Naive B cell (primary cell): ENCODE measurements at regions not wholly inside any gene's neighbourhood (a gene's known extent, or its start where the extent isn't known, plus 50 kb on each side); places are given as distances from the start of the nearest gene placed in this dataset.

ENCODE experiments used
- ATAC-seq, 2 donors: fragments of 150-1000 bp; cut with Tn5 transposase; 2 replicates each; pipeline ENCODE4 v1.10.0; 2021; ENCODE audit warnings: low read depth in 2 of 2, mild to moderate bottlenecking in 2 of 2, moderate library complexity in 2 of 2
- DNase-seq: peaks from one replicate; pipeline ENCODE4 v3.0.0; 2022
- H3K27ac Mint-ChIP-seq, 6 donors: one replicate each; pipeline ENCODE4 v1.8.0; 2020 to 2022; ENCODE audit warnings: mild to moderate bottlenecking in 6 of 6, mixed read lengths in 6 of 6, moderate library complexity in 5 of 6, inconsistent platforms in 2 of 6
- H3K27me3 Mint-ChIP-seq, 3 donors: one replicate each; pipeline ENCODE4 v1.8.0; 2021 to 2022; ENCODE audit warnings: mixed read lengths in 3 of 3, mild to moderate bottlenecking in 1 of 3
- H3K36me3 Mint-ChIP-seq, 2 donors: one replicate each; pipeline ENCODE4 v1.8.0; 2020 to 2022; ENCODE audit warnings: mixed read lengths in 2 of 2, inconsistent platforms in 1 of 2, mild to moderate bottlenecking in 1 of 2
- H3K4me1 Mint-ChIP-seq, 3 donors: one replicate each; pipeline ENCODE4 v1.8.0; 2020 to 2022; ENCODE audit warnings: mixed read lengths in 3 of 3, inconsistent platforms in 1 of 3, mild to moderate bottlenecking in 1 of 3, moderate library complexity in 1 of 3
- H3K4me3 Mint-ChIP-seq, 8 donors: one replicate each; pipeline ENCODE4 v1.8.0; 2020 to 2022; ENCODE audit warnings: mild to moderate bottlenecking in 8 of 8, mixed read lengths in 8 of 8, moderate library complexity in 8 of 8, inconsistent platforms in 2 of 8
- H3K9me3 Mint-ChIP-seq, 7 donors: one replicate each; pipeline ENCODE4 v1.8.0; 2020 to 2022; ENCODE audit warnings: mixed read lengths in 7 of 7, mild to moderate bottlenecking in 5 of 7, inconsistent platforms in 2 of 7, moderate library complexity in 1 of 7

DNA sequence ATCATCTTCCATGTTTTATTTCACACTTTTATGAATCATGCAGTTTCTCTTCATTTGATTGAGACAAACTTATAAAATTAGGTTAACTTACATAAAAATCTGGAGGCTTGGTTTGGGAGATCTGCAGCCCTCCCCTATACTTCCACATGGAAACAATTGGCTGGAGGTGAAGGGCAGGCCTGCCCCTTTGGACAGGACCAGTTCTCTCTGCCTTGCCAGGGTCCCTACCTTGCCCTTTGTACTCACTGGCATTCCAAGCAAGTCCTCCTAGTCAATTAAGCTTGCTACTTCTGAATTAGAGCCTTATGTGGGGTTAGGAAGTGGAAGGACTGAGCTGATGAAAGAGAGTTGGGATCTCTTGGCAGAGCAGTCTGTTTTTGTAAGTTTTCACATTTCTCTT, 257.3 kb downstream of the GAS1 start:
- no peak for ATAC-seq
- H3K27ac Mint-ChIP-seq = no peak overlapping the region

DNA sequence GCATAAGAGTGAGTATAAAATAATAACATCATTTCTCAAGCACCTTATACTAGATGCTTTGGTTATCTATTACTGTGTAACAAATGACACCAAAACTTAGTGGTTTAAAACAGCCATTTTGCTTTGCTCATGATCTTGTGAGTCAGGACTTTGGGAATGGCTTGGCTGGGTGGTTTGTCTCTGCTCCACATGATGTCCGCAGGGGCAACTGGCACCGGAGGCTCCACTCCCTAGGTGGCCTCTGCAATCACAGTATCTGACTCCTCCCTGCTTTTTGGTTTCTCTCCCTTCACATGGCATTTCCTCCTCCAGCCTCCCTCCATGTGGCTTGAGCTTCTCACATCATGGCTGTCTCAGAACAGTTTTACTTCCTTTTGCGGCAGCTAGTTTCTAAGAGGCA, 259.5 kb downstream of the GAS1 start:
- DNase-seq (no peak), ATAC-seq (no peak)
- Mint-ChIP-seq H3K9me3 (peaks cover 0 to 5% (median 0%) of the 10 kb centered on the region in 7 donors), H3K27ac (no peak overlapping the region), H3K36me3 (no peaks in the 10 kb centered on the region), H3K4me3 (no peak overlapping the region), H3K4me1 (no peaks in the 10 kb centered on the region), H3K27me3 (peaks cover 0 to 4% (median 4%) of the 10 kb centered on the region in 3 donors)

More for the DNA sequence above, 257.3 kb downstream of the GAS1 start:
- Mint-ChIP-seq H3K4me1 (no peaks in the 10 kb centered on the region), H3K36me3 (no peaks in the 10 kb centered on the region), H3K4me3 (no peak overlapping the region), H3K9me3 (peaks cover 0 to 5% (median 0%) of the 10 kb centered on the region in 7 donors), H3K27me3 (peaks cover 0 to 4% (median 4%) of the 10 kb centered on the region in 3 donors)
- DNase-seq = no peak

DNA sequence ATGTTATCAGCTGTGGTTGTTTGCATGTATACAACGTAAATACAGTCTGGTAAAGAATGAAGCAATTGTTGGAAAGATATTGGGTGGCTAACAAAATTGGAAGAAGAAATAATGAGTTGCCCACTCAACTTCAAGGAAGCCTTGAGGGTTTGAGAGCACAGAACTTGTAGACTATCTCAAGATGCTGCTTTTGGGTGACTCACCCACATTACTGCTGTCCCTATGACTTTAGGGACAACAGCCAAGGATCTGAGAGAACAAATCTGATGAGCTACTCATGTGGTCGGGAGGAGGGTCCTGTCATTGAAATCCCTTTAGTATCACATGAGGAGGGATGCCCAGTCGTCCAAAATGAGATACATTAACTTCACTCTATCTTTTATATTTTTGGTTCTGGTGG, 261.8 kb downstream of the GAS1 start:
- Mint-ChIP-seq H3K36me3 (no peaks in the 10 kb centered on the region), H3K4me3 (no peak overlapping the region), H3K27me3 (peaks cover 0 to 4% (median 4%) of the 10 kb centered on the region in 3 donors), H3K27ac (peak overlapping the region in 1 of 6 donors; percentile 5), H3K4me1 (no peaks in the 10 kb centered on the region), H3K9me3 (peaks cover 0 to 5% (median 0%) of the 10 kb centered on the region in 7 donors)
- no peak for ATAC-seq
- DNase-seq = no peak

DNA sequence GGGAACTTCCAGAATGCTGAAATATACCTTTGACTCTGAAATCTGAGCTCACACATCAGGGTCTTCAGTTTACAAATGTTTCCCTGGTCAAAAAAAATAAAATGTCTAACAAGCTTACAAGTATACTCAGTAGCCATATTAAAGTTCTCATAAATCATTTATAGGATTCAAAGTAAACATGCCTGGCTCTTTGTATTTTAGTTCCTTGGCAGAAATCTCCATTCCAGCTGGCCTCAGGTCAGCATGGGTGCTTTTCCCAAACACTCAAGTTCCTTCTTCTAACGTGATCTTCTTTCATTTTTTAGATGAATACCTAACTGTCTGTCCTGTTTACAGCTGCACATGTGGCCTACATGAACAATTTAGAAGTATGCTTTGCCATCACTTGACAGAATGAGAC, 263.2 kb downstream of the GAS1 start:
- Mint-ChIP-seq H3K9me3 (peaks cover 0 to 5% (median 0%) of the 10 kb centered on the region in 7 donors), H3K27ac (no peak overlapping the region), H3K36me3 (no peaks in the 10 kb centered on the region), H3K4me1 (no peaks in the 10 kb centered on the region), H3K4me3 (no peak overlapping the region), H3K27me3 (no peaks in the 10 kb centered on the region)
- DNase-seq (no peak), ATAC-seq (no peak)

GRCh38 chr9:86682240-86682639, 265.1 kb downstream of the GAS1 start:
- DNase-seq (no peak), ATAC-seq (no peak)
- Mint-ChIP-seq H3K4me3 (peak overlapping the region in 5 of 8 donors; percentile 18 to 64 (median 40)), H3K27ac (no peak overlapping the region), H3K36me3 (no peaks in the 10 kb centered on the region), H3K4me1 (no peaks in the 10 kb centered on the region), H3K9me3 (no peaks in the 10 kb centered on the region), H3K27me3 (no peaks in the 10 kb centered on the region)

DNA sequence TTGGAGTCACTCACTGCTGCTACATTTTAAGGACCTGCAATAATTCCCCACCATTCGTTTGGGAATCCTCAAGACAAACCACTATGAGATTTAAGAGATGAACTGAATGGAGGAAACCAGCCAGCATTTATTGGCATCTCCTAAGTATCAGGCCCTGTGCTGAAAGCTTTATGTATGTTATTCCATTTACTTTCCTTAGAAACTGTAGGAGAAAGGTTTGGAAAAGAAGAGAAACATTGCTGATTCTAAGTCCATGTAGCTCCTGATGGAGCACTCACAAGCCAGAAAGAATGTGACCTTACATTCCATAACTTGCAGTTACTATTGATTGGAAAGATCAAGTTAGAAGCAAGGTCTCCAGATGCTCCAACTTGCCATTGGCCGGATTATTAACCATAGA, 267.4 kb downstream of the GAS1 start:
- Mint-ChIP-seq H3K27me3 (no peaks in the 10 kb centered on the region), H3K4me3 (no peak overlapping the region), H3K36me3 (no peaks in the 10 kb centered on the region), H3K27ac (no peak overlapping the region), H3K4me1 (no peaks in the 10 kb centered on the region), H3K9me3 (no peaks in the 10 kb centered on the region)
- ATAC-seq (no peak), DNase-seq (no peak)

GRCh38 chr9:86676396-86676795, 270.9 kb downstream of the GAS1 start:
- ATAC-seq = no peak
- Mint-ChIP-seq H3K27me3 (no peaks in the 10 kb centered on the region), H3K9me3 (peaks cover 0 to 5% (median 1%) of the 10 kb centered on the region in 7 donors), H3K36me3 (no peaks in the 10 kb centered on the region), H3K27ac (no peak overlapping the region), H3K4me1 (no peaks in the 10 kb centered on the region), H3K4me3 (no peak overlapping the region)
- no peak for DNase-seq

GRCh38 chr9:86675805-86676204, 271.5 kb downstream of the GAS1 start:
- DNase-seq (no peak), ATAC-seq (no peak)
- Mint-ChIP-seq H3K4me1 (no peaks in the 10 kb centered on the region), H3K36me3 (no peaks in the 10 kb centered on the region), H3K27ac (no peak overlapping the region), H3K4me3 (no peak overlapping the region), H3K27me3 (no peaks in the 10 kb centered on the region), H3K9me3 (peaks cover 0 to 8% (median 4%) of the 10 kb centered on the region in 7 donors)

GRCh38 chr9:86674487-86674886, 272.8 kb downstream of the GAS1 start:
- no peaks in the 10 kb centered on the region for H3K4me1 Mint-ChIP-seq
- no peaks in the 10 kb centered on the region for H3K27me3 Mint-ChIP-seq
- ATAC-seq (no peak), DNase-seq (no peak)
- no peaks in the 10 kb centered on the region for H3K36me3 Mint-ChIP-seq
- no peak overlapping the region for H3K4me3 Mint-ChIP-seq
- H3K9me3 Mint-ChIP-seq = peaks cover 0 to 15% (median 10%) of the 10 kb centered on the region in 7 donors
- H3K27ac Mint-ChIP-seq = no peak overlapping the region

DNA sequence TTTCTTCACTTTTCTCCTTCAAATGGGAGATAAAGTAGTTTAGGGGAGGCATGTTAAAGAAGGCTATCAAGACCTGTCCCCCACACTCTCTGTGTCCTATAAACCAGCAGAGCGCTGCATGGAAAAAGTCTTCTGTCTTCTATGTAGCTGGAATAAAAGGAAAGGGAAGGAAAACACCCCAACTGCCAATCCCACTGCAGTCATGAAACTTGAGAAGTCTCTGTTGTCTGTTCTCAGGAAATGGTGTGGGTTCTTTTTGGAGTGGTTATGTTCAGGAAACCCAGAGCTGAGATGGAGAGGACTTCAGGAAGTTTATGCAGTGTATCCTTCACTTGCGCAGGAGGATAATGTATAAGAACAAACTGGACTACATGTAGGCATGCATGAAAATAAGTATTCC, 274.3 kb downstream of the GAS1 start:
- H3K4me1 Mint-ChIP-seq = no peaks in the 10 kb centered on the region
- DNase-seq (no peak), ATAC-seq (no peak)
- H3K27ac Mint-ChIP-seq = no peak overlapping the region
- H3K4me3 Mint-ChIP-seq = no peak overlapping the region
- H3K36me3 Mint-ChIP-seq = no peaks in the 10 kb centered on the region
- H3K27me3 Mint-ChIP-seq = no peaks in the 10 kb centered on the region
- peaks cover 0 to 19% (median 10%) of the 10 kb centered on the region in 7 donors for H3K9me3 Mint-ChIP-seq

DNA sequence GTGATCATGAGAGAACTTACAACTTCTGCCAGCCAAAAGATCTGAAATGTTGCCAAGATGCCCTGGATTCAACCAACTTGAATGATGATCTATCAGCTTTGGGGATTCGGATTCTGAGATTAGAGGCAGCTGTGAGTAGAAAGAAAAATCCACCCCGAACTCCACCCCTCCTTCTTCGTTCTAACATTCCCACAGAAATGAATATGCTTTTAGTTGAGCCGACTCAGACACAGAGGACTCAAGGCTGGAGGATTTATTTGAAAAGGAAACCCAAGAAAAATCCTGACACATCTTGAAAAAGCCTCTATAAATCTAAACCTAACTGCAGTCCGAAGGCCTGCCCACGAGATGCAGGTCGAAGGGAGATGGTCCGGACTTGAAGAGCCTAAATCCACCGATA, 275.0 kb downstream of the GAS1 start:
- peaks cover 0 to 19% (median 10%) of the 10 kb centered on the region in 7 donors for H3K9me3 Mint-ChIP-seq
- H3K36me3 Mint-ChIP-seq = no peaks in the 10 kb centered on the region
- no peaks in the 10 kb centered on the region for H3K27me3 Mint-ChIP-seq
- H3K4me3 Mint-ChIP-seq = no peak overlapping the region
- no peaks in the 10 kb centered on the region for H3K4me1 Mint-ChIP-seq
- no peak for ATAC-seq
- DNase-seq = no peak
- H3K27ac Mint-ChIP-seq = no peak overlapping the region

GRCh38 chr9:86671018-86671417, 276.3 kb downstream of the GAS1 start:
- no peak overlapping the region for H3K4me3 Mint-ChIP-seq
- no peaks in the 10 kb centered on the region for H3K36me3 Mint-ChIP-seq
- peaks cover 0 to 8% (median 0%) of the 10 kb centered on the region in 3 donors for H3K27me3 Mint-ChIP-seq
- peaks cover 0 to 19% (median 10%) of the 10 kb centered on the region in 7 donors for H3K9me3 Mint-ChIP-seq
- no peak for DNase-seq
- no peak for ATAC-seq
- H3K27ac Mint-ChIP-seq = no peak overlapping the region
- H3K4me1 Mint-ChIP-seq = no peaks in the 10 kb centered on the region

DNA sequence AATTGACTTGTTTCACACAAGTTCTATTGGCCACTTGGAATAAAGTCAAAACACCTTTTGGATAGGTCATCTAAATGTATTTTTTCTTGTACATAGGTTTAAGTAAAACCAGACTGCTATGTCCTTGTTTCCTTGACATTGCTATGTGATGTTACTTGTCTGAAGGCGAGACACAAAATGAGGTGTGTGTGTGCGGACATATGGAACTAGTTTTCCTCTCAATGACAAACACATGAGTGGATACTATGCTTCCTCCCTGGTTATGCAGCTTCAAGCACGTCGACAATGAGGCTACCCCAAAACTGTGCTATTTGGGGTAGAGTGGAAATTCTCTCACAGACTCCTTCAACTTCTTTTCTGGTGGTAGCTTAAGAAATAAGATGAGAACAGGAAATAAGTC, 276.8 kb downstream of the GAS1 start:
- Mint-ChIP-seq H3K4me3 (no peak overlapping the region), H3K27ac (no peak overlapping the region), H3K36me3 (no peaks in the 10 kb centered on the region), H3K9me3 (peaks cover 0 to 19% (median 10%) of the 10 kb centered on the region in 7 donors), H3K27me3 (peaks cover 0 to 9% (median 2%) of the 10 kb centered on the region in 3 donors), H3K4me1 (no peaks in the 10 kb centered on the region)
- DNase-seq (no peak), ATAC-seq (no peak)

DNA sequence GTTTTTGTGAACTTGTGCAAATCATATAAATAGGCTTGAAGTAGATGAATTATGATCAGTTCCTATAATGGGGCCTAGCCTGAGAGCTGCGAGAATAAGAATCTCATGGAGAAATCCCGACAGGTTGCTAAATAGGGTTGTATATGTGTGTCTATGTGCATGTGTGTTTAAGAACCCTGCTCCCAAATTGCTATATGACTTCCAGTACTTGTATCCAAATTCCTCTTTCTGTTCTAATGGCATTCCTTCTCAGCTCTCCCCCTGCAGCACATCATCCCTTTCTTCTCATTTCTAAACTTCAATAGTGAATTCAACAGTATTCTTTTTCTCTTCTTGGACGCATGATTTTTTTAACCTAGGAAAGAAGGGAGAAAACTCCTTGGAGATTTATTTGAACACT, 277.2 kb downstream of the GAS1 start:
- H3K27ac Mint-ChIP-seq = no peak overlapping the region
- H3K36me3 Mint-ChIP-seq = no peaks in the 10 kb centered on the region
- H3K9me3 Mint-ChIP-seq = peaks cover 0 to 19% (median 10%) of the 10 kb centered on the region in 7 donors
- no peak for DNase-seq
- ATAC-seq = no peak
- peaks cover 0 to 9% (median 4%) of the 10 kb centered on the region in 3 donors for H3K27me3 Mint-ChIP-seq
- no peaks in the 10 kb centered on the region for H3K4me1 Mint-ChIP-seq
- H3K4me3 Mint-ChIP-seq = no peak overlapping the region

- DNase-seq = no peak
- no peak for ATAC-seq
- no peaks in the 10 kb centered on the region for H3K4me1 Mint-ChIP-seq
Measured at GRCh38 chr9:86669422-86669821, 277.9 kb downstream of the GAS1 start.

More at GRCh38 chr9:86669422-86669821, 277.9 kb downstream of the GAS1 start:
- peaks cover 0 to 9% (median 4%) of the 10 kb centered on the region in 3 donors for H3K27me3 Mint-ChIP-seq
- no peaks in the 10 kb centered on the region for H3K36me3 Mint-ChIP-seq
- no peak overlapping the region for H3K27ac Mint-ChIP-seq
- H3K4me3 Mint-ChIP-seq = no peak overlapping the region
- H3K9me3 Mint-ChIP-seq = peaks cover 0 to 19% (median 10%) of the 10 kb centered on the region in 7 donors
